ENCODE measurements at regions not wholly inside any gene's neighbourhood (a gene's known extent, or its start where the extent isn't known, plus 50 kb on each side); places are given as distances from the start of the nearest gene placed in this dataset.
"Not testable (repeated sequence)": the region's sequence is repeated elsewhere in the genome, so short reads cannot be mapped to it uniquely, and the experiment has no call there.

GRCh38 chr11:67758467-67758866, 84.0 kb upstream of the ALDH3B2 start:
- H3K56ac ChIP-seq (ENCODE audit: low read length) = peak overlapping the region; percentile 92
- H3K4me1 ChIP-seq (ENCODE audit: control insufficient read depth, low read depth, low read length) = peaks cover 12% of the 10 kb centered on the region
- not testable (repeated sequence) for H3K79me1 ChIP-seq (ENCODE audit: low read length); H3K27me3 ChIP-seq (ENCODE audit: insufficient read depth, low read length, poor library complexity); H3K36me3 ChIP-seq (ENCODE audit: control insufficient read depth, insufficient read depth, low read length); H4K8ac ChIP-seq (ENCODE audit: low read depth, low read length); H3K4me2 ChIP-seq (ENCODE audit: low read length); H2BK15ac ChIP-seq (replicated peaks; ENCODE audit: low read depth); H3K4me3 ChIP-seq (ENCODE audit: low read length); H3K79me2 ChIP-seq (ENCODE audit: control insufficient read depth, insufficient read depth, low read length)
- peak overlapping the region; percentile 70 for H3K9ac ChIP-seq (ENCODE audit: low read length)
- peak; percentile 81 for DNase-seq
- H4K5ac ChIP-seq (ENCODE audit: low read length) = peak overlapping the region; percentile 17
- peak overlapping the region; percentile 100 for H2BK5ac ChIP-seq (ENCODE audit: low read length)
- peak overlapping the region; percentile 44 for H2AK5ac ChIP-seq (ENCODE audit: low read length)
- H3K18ac ChIP-seq (ENCODE audit: low read length) = peak overlapping the region; percentile 93
- WGBS (ENCODE audit: extremely low coverage, insufficient coverage, low lambda C conversion rate) = no CpG with 5 or more reads among the region's 6 CpGs
- H3K27ac ChIP-seq (ENCODE audit: low read depth, low read length) = peak overlapping the region; percentile 91
- peak overlapping the region; percentile 99 for H3K4ac ChIP-seq (ENCODE audit: low read depth, low read length)
- H2BK120ac ChIP-seq (ENCODE audit: low read depth, low read length) = peak overlapping the region; percentile 90
- peak overlapping the region; percentile 48 for H3K23ac ChIP-seq (ENCODE audit: low read length)

- Histone ChIP-seq H3K56ac (ENCODE audit: low read length) (peak overlapping the region; percentile 69), H3K27ac (ENCODE audit: low read depth, low read length) (peak overlapping the region; percentile 99), H3K4me1 (ENCODE audit: control insufficient read depth, low read depth, low read length) (peaks cover 12% of the 10 kb centered on the region), H2BK5ac (ENCODE audit: low read length) (peak overlapping the region; percentile 30)
- H3K27me3 ChIP-seq (ENCODE audit: insufficient read depth, low read length, poor library complexity); H3K9ac ChIP-seq (ENCODE audit: low read length); H3K4me2 ChIP-seq (ENCODE audit: low read length); H4K5ac ChIP-seq (ENCODE audit: low read length); H3K79me1 ChIP-seq (ENCODE audit: low read length); H3K18ac ChIP-seq (ENCODE audit: low read length); H2BK120ac ChIP-seq (ENCODE audit: low read depth, low read length); H3K23ac ChIP-seq (ENCODE audit: low read length); H3K79me2 ChIP-seq (ENCODE audit: control insufficient read depth, insufficient read depth, low read length); H4K8ac ChIP-seq (ENCODE audit: low read depth, low read length); H3K36me3 ChIP-seq (ENCODE audit: control insufficient read depth, insufficient read depth, low read length); H3K4me3 ChIP-seq (ENCODE audit: low read length); H3K4ac ChIP-seq (ENCODE audit: low read depth, low read length); H2AK5ac ChIP-seq (ENCODE audit: low read length); H2BK15ac ChIP-seq (replicated peaks; ENCODE audit: low read depth): not testable (repeated sequence)
- peak; percentile 97 for DNase-seq
- no CpG with 5 or more reads among the region's 5 CpGs for WGBS (ENCODE audit: extremely low coverage, insufficient coverage, low lambda C conversion rate)
Observed at GRCh38 chr11:67758009-67758408, 83.6 kb upstream of the ALDH3B2 start.

- peak; percentile 53 for DNase-seq
- H2BK15ac ChIP-seq (replicated peaks; ENCODE audit: low read depth); H3K23ac ChIP-seq (ENCODE audit: low read length): not testable (repeated sequence)
Observed at GRCh38 chr11:67753820-67754219, 79.4 kb upstream of the ALDH3B2 start.

GRCh38 chr11:67745181-67745726, 70.8 kb upstream of the ALDH3B2 start:
- no peaks in the 10 kb centered on the region for H3K4me1 ChIP-seq (ENCODE audit: control insufficient read depth, low read depth, low read length)
- H3K27me3 ChIP-seq (ENCODE audit: insufficient read depth, low read length, poor library complexity) = no peaks in the 10 kb centered on the region
- H2BK120ac ChIP-seq (ENCODE audit: low read depth, low read length) = no peak overlapping the region
- H3K23ac ChIP-seq (ENCODE audit: low read length) = no peak overlapping the region
- no peak overlapping the region for H2AK5ac ChIP-seq (ENCODE audit: low read length)
- WGBS (ENCODE audit: extremely low coverage, insufficient coverage, low lambda C conversion rate) = no CpG with 5 or more reads among the region's 11 CpGs
- no peak overlapping the region for H2BK5ac ChIP-seq (ENCODE audit: low read length)
- no peak overlapping the region for H3K18ac ChIP-seq (ENCODE audit: low read length)
- no peaks in the 10 kb centered on the region for H3K79me2 ChIP-seq (ENCODE audit: control insufficient read depth, insufficient read depth, low read length)
- no peak overlapping the region for H3K4me2 ChIP-seq (ENCODE audit: low read length)
- H4K5ac ChIP-seq (ENCODE audit: low read length) = no peak overlapping the region
- H3K27ac ChIP-seq (ENCODE audit: low read depth, low read length) = no peak overlapping the region
- no peak overlapping the region for H3K4me3 ChIP-seq (ENCODE audit: low read length)
- no peak overlapping the region for H4K8ac ChIP-seq (ENCODE audit: low read depth, low read length)
- no peak for DNase-seq
- no peak overlapping the region for H3K4ac ChIP-seq (ENCODE audit: low read depth, low read length)
- no peaks in the 10 kb centered on the region for H3K79me1 ChIP-seq (ENCODE audit: low read length)
- no peak overlapping the region for H3K56ac ChIP-seq (ENCODE audit: low read length)
- H3K36me3 ChIP-seq (ENCODE audit: control insufficient read depth, insufficient read depth, low read length) = no peaks in the 10 kb centered on the region
- H2BK15ac ChIP-seq (replicated peaks; ENCODE audit: low read depth) = no peak overlapping the region
- H3K9ac ChIP-seq (ENCODE audit: low read length) = no peak overlapping the region

More at GRCh38 chr11:67753820-67754219, 79.4 kb upstream of the ALDH3B2 start:
- not testable (repeated sequence) for H3K4me3 ChIP-seq (ENCODE audit: low read length); H3K4me1 ChIP-seq (ENCODE audit: control insufficient read depth, low read depth, low read length); H3K27me3 ChIP-seq (ENCODE audit: insufficient read depth, low read length, poor library complexity); H3K4me2 ChIP-seq (ENCODE audit: low read length); H3K36me3 ChIP-seq (ENCODE audit: control insufficient read depth, insufficient read depth, low read length); H3K18ac ChIP-seq (ENCODE audit: low read length); H4K8ac ChIP-seq (ENCODE audit: low read depth, low read length); H3K9ac ChIP-seq (ENCODE audit: low read length); H4K5ac ChIP-seq (ENCODE audit: low read length); H3K79me1 ChIP-seq (ENCODE audit: low read length); H2AK5ac ChIP-seq (ENCODE audit: low read length); H3K79me2 ChIP-seq (ENCODE audit: control insufficient read depth, insufficient read depth, low read length)
- WGBS (ENCODE audit: extremely low coverage, insufficient coverage, low lambda C conversion rate) = no CpG with 5 or more reads among the region's 4 CpGs
- Histone ChIP-seq H3K27ac (ENCODE audit: low read depth, low read length) (peak overlapping the region; percentile 20), H3K4ac (ENCODE audit: low read depth, low read length) (peak overlapping the region; percentile 38), H2BK120ac (ENCODE audit: low read depth, low read length) (peak overlapping the region; percentile 1), H3K56ac (ENCODE audit: low read length) (peak overlapping the region; percentile 26), H2BK5ac (ENCODE audit: low read length) (peak overlapping the region; percentile 47)

- not testable (repeated sequence) for H3K36me3 ChIP-seq (ENCODE audit: control insufficient read depth, insufficient read depth, low read length); H3K9ac ChIP-seq (ENCODE audit: low read length); H3K79me1 ChIP-seq (ENCODE audit: low read length); H3K23ac ChIP-seq (ENCODE audit: low read length); H4K8ac ChIP-seq (ENCODE audit: low read depth, low read length); H3K4me1 ChIP-seq (ENCODE audit: control insufficient read depth, low read depth, low read length); H3K4me2 ChIP-seq (ENCODE audit: low read length); H3K4ac ChIP-seq (ENCODE audit: low read depth, low read length); H3K18ac ChIP-seq (ENCODE audit: low read length); H3K27ac ChIP-seq (ENCODE audit: low read depth, low read length); DNase-seq; H2BK120ac ChIP-seq (ENCODE audit: low read depth, low read length); H3K79me2 ChIP-seq (ENCODE audit: control insufficient read depth, insufficient read depth, low read length); H2BK5ac ChIP-seq (ENCODE audit: low read length); H2AK5ac ChIP-seq (ENCODE audit: low read length); H2BK15ac ChIP-seq (replicated peaks; ENCODE audit: low read depth); H4K5ac ChIP-seq (ENCODE audit: low read length); H3K27me3 ChIP-seq (ENCODE audit: insufficient read depth, low read length, poor library complexity); H3K4me3 ChIP-seq (ENCODE audit: low read length); H3K56ac ChIP-seq (ENCODE audit: low read length)
- WGBS (ENCODE audit: extremely low coverage, insufficient coverage, low lambda C conversion rate) = no CpG with 5 or more reads among the region's 9 CpGs
Observed at GRCh38 chr11:67744231-67744630, 69.8 kb upstream of the ALDH3B2 start.

- not testable (repeated sequence) for H3K4ac ChIP-seq (ENCODE audit: low read depth, low read length); H4K5ac ChIP-seq (ENCODE audit: low read length); H2BK5ac ChIP-seq (ENCODE audit: low read length); H3K27me3 ChIP-seq (ENCODE audit: insufficient read depth, low read length, poor library complexity); H3K36me3 ChIP-seq (ENCODE audit: control insufficient read depth, insufficient read depth, low read length); H3K23ac ChIP-seq (ENCODE audit: low read length); H3K9ac ChIP-seq (ENCODE audit: low read length); H4K8ac ChIP-seq (ENCODE audit: low read depth, low read length); H3K4me1 ChIP-seq (ENCODE audit: control insufficient read depth, low read depth, low read length); H3K4me3 ChIP-seq (ENCODE audit: low read length); H3K27ac ChIP-seq (ENCODE audit: low read depth, low read length); H3K56ac ChIP-seq (ENCODE audit: low read length); H2AK5ac ChIP-seq (ENCODE audit: low read length); H3K18ac ChIP-seq (ENCODE audit: low read length); H2BK120ac ChIP-seq (ENCODE audit: low read depth, low read length); H3K79me2 ChIP-seq (ENCODE audit: control insufficient read depth, insufficient read depth, low read length); H3K4me2 ChIP-seq (ENCODE audit: low read length); H3K79me1 ChIP-seq (ENCODE audit: low read length); H2BK15ac ChIP-seq (replicated peaks; ENCODE audit: low read depth); DNase-seq
- WGBS (ENCODE audit: extremely low coverage, insufficient coverage, low lambda C conversion rate) = no CpG with 5 or more reads among the region's 14 CpGs
Observed at GRCh38 chr11:67738231-67738630, 63.8 kb upstream of the ALDH3B2 start.
